ENCODE measurements at regions not wholly inside any gene's neighbourhood (a gene's known extent, or its start where the extent isn't known, plus 50 kb on each side); places are given as distances from the start of the nearest gene placed in this dataset.
"Not testable (repeated sequence)": the region's sequence is repeated elsewhere in the genome, so short reads cannot be mapped to it uniquely, and the experiment has no call there.

DNA sequence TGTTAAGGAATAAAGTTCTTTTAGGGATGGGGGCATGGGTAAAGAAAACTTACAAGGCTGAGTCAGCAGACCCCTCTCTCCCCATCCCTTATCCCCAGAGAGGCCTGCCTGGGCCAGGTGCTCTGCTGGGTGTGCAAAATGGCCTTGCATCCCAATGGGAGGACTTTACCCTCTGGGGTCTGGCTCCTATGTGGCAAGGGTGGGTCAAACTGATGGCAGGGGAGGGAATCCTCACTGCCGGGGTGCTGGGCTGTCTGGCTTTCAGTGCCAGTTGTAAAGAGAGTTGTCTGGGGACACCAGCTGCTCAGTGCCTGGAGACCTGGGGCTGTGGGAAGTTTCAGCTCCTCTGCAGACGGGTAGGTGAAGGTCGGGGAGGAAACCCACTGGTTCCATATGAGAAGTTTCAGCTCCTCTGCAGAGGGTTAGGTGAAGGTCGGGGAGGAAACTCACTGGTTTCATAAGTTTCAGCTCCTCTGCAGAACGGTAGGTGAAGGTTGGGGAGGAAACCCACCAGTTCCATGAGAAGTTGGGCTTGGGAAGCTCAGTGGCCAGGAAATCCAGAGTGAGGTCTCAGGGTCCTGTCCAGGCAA is 127.2 kb upstream of the PODXL start:
- DNase-seq (ENCODE audit: low read depth in 2 of 2), result no peak

- no peak for DNase-seq (ENCODE audit: low read depth in 2 of 2)
These were observed 125.5 kb upstream of the PODXL start for GRCh38 chr7:131681961-131682360.

GRCh38 chr7:131679071-131679470 is 122.6 kb upstream of the PODXL start:
- not testable (repeated sequence) for DNase-seq (ENCODE audit: low read depth in 2 of 2)

DNA sequence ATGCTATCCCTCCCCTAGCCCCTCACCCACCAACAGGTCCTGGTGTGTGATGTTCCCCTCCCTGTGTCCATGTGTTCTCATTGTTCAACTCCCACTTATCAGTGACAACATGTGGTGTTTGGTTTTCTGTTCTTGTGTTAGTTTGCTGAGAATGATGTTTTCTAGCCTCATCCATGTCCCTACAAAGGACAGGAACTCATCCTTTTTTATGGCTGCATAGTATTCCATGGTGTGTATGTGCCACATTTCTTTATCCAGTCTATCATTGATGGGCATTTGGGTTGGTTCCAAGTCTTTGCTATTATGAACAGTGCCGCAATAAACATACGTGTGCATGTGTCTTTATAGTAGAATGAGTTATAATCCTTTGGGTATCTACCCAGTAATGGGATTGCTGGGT is 120.4 kb upstream of the PODXL start:
- not testable (repeated sequence) for DNase-seq (ENCODE audit: low read depth in 2 of 2)

DNA sequence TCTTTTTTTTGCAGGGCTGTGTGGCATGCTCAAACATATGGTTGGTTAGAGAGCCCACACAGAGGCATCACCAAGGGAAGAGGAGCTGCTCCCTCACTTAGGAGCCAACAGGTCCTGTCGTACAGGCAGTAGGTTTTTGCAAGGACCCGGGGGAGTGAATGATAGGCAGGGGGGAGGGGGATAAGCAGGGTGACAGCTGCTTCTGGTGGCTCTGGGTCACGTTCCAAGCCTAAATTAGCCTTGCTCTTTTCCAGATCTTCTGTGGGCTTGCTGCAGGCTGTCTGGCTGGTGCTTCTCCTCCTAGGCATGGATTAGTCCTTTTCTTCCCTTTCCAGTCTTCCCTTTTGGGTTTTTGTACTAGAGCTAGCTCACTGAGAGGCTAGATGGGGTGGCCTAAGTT is 117.7 kb upstream of the PODXL start:
- DNase-seq (ENCODE audit: low read depth in 2 of 2), result no peak

GRCh38 chr7:131673576-131673975 is 117.1 kb upstream of the PODXL start:
- no peak for DNase-seq (ENCODE audit: low read depth in 2 of 2)

DNA sequence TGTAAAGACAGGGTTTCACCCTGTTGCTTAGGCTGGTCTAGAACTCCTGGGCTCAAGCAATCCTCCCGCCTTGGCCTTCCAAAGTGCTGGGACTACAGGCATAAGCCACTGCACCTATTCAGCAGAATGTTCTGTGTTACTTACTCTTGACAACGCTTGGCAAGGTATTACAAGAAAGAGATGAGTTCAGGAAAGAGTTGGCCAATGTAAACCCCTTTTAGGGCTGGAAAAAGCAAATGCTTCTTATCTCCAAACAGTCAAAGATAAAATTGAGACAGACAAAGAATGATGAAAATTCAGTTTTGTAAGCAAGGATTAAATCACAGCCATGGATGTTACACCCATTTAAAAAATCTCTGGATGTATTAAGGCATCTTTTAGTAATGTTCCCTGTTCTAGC is 114.0 kb upstream of the PODXL start:
- no peak for DNase-seq (ENCODE audit: low read depth in 2 of 2)

DNA sequence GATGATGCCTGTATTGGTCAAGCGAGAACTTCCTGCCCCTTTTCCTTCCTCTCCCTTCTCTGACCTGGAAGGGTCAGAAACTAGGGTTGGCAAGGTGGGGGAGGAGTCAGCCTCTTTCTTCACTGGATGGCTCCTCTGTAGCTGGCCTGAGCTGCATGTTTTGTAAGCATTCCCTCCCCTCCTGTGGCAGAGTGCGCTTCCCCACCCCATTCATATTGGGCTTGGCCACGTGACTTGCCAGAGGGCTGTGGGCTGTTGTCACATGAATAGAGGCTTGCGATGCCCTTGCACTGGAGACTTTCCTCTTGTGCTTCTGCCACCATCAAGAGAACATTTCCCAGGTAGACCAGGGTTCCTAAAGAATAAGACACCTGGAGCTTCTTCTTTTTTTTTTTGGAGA is 111.3 kb upstream of the PODXL start:
- DNase-seq (ENCODE audit: low read depth in 2 of 2), result no peak

DNA sequence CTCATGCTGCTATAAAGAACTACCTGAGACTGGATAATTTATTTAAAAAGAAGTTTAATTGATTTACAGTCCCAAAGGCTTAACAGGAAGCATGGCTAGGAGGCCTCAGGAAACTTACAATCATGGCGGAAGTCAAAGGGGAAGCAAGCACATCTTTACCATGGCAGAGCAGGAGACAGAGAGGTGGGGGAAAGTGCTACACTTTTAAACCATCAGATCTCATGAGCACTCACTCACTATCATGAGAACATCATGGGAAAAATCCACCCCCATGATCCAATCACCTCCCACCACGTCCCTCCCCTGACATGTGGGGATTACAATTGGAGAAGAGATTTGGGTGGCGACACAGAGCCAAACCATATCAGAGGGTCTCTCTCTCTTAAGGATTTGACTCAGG is 108.6 kb upstream of the PODXL start:
- DNase-seq (ENCODE audit: low read depth in 2 of 2), result no peak

DNA sequence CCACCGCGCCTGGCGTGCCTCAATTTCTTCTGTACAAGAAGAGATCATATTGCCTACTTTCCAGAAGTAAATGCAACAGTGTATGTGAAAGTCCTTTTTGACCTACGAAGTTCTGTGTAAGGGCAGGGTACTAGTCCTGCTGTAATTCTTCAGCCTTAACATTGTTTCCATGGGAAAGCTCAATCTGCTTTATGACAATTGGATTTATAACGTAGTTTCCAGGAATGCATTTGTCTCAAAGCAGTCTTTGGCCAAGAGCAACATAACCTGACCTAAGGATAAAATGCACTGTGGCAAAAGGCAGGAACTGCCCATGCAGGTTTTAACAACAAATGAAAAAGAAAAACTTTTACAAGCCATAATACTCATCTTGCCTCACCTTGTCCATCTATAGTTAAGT is 108.1 kb upstream of the PODXL start:
- no peak for DNase-seq (ENCODE audit: low read depth in 2 of 2)

DNA sequence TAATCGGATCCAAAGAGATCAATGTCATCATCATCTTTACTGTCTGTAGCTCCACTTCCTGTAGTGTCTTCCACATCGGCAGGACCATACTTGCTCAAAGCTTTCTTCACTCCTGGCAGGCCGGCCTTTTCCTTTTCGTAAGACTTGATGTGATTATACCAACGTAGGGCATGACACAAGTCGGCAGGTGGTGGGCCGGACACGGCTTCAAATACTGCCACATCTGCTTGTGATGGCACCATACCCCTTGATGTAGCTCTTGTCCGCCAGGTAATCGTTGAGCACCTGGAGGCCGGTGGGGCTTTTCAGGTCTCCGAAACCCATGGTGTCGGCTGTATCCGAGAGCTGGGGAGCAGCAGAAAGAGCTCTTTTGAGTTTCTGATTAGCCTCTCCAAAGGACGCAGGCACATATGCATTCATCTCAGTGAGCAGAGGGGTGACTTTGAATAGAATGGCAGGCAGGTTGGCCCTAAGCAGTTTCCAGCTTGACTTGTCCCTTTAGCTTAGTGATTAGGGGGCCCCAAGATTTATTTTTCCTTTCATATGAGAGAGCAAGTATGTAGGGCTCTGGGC is 106.0 kb upstream of the PODXL start:
- DNase-seq (ENCODE audit: low read depth in 2 of 2), result not testable (repeated sequence)

DNA sequence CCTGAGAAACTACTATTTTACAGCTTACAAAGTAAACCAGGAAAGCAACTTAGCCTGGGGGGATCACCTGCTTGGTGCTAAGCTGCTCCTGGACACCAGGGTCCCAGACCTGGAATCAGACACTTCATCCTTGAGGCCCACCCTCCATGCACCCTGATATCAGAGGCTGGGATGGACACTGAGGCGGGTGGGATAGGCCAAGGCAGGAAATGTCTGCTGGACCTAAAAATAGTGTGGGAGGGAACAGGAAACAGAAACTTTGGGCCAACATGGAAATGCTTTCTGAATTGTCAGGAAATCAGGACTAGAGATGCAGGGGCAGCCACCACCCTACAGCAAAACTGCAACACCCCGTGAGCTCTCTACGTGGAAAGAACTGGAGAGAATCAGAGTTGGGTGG is 101.5 kb upstream of the PODXL start:
- DNase-seq (ENCODE audit: low read depth in 2 of 2), result no peak

GRCh38 chr7:131656980-131657723 is 100.7 kb upstream of the PODXL start:
- DNase-seq (ENCODE audit: low read depth in 2 of 2), result no peak

- DNase-seq (ENCODE audit: low read depth in 2 of 2), result no peak
These were observed 99.4 kb upstream of the PODXL start for GRCh38 chr7:131655866-131656265.

DNA sequence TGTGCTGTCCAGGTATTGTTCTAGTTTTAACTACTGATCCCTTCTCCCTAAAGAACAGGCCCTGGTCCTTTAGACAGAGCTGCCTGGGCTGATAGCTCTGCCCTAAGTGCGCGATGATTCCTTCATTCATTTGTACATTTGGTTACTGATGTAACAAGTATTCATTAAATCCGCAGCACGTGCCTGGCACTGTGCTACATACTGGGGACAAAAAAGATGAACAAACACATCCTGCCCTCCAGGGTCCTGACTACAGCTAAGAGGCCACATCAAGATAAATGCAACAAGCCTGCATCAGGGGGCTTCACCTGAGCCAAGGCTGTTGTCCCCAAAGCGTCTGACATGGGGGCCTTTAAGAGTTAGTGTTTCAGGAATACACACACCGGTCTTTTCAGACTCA is 99.0 kb upstream of the PODXL start:
- DNase-seq (ENCODE audit: low read depth in 2 of 2), result no peak

DNA sequence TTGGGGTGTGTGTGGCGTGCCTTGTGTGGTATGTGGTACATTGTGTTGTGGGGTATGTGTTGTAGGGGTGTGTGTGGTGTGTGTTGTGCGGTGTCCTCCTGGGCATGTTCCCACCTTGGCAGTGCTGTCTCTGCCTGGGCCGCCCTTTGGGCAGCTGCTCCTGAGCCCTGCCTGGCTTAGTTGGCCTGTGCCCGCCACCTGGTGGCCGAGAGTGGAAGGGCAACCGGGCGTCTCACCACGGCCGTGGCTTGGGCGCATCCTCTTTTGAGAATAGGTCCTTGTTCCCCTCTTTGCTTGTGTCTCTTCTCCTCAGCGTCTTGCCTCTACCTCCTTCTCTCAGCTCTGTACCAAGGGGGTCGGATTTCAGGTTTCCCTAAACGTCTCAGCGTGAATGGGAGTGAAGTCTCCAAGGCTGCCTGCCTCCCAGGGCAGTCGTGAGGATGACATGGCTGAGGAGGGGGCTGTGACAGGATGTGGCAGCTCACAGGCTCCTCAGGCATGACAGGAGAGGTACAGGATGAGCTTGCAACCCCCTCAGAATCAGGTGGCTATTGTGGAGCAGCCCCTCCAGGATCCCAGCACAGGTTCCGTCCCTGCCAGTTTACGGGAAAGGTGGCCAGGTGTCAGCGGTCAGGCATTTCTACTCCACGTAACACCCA is 98.4 kb upstream of the PODXL start:
- DNase-seq (ENCODE audit: low read depth in 2 of 2), result peak; percentile 49 to 54

DNA sequence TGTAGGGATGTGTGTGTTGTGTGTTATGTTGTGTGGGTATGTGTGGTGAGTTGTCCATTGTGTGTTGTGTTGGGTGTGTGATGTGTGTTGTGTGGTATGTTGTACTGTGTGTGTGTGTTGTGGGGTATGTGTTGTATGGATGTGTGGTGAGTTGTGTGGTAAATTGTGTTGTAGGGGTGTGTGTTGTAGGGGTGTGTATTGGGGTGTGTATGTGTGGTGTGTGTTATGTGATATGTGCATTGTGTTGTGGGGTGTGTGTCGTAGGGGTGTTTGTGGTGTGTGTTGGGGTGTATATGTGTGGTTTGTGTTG is 97.8 kb upstream of the PODXL start:
- no peak for DNase-seq (ENCODE audit: low read depth in 2 of 2)

DNA sequence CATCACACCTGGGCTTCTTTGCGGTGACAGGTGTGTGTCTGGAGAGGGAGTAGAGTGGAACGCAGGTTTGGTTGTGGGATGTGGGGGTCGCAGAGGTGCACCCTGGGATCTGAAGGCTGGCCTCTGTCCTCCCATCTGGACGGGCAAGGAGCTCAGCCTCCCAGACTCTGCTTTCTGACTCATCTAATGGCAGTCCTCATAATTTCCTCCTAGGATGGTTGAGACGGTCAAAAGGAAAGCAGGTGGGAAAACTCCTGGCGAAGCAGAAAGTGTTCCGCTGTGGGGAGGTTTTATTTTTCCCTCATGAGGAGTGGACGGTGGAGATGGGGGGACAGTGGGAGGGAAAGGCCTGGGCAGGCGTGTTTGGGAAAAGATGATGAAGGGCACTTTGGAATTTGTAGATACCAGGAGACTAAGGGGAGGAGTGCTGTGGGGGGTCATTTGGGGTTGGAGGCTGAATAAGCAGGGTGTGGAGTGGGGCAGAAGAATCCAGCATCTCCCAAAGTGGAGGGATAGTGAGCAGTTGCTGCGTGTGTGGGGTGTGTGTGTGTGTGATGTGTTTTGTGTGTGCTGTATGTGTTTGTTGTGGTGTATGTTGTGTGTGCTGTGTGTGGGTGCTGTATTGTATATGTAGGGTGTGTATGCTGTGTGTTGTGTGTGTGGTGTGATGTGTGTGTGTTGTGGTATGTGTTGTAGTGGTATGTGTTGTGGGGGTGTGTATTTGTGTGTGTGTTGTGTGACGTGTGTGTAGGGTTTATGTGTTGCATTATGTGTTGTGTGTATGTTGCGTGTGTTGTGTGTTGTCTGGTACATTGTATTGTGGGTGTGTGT is 97.2 kb upstream of the PODXL start:
- no peak for DNase-seq (ENCODE audit: low read depth in 2 of 2)

GRCh38 chr7:131652934-131653333 is 96.5 kb upstream of the PODXL start:
- DNase-seq (ENCODE audit: low read depth in 2 of 2), result no peak

GRCh38 chr7:131652194-131652593 is 95.8 kb upstream of the PODXL start:
- DNase-seq (ENCODE audit: low read depth in 2 of 2), result no peak

GRCh38 chr7:131649879-131650278 is 93.5 kb upstream of the PODXL start:
- DNase-seq (ENCODE audit: low read depth in 2 of 2), result no peak

GRCh38 chr7:131649003-131649541 is 92.6 kb upstream of the PODXL start:
- DNase-seq (ENCODE audit: low read depth in 2 of 2), result no peak

Data from fibroblast of skin of left quadriceps (primary cell).